ENCODE measurements at regions not wholly inside any gene's neighbourhood (a gene's known extent, or its start where the extent isn't known, plus 50 kb on each side); places are given as distances from the start of the nearest gene placed in this dataset.

DNA sequence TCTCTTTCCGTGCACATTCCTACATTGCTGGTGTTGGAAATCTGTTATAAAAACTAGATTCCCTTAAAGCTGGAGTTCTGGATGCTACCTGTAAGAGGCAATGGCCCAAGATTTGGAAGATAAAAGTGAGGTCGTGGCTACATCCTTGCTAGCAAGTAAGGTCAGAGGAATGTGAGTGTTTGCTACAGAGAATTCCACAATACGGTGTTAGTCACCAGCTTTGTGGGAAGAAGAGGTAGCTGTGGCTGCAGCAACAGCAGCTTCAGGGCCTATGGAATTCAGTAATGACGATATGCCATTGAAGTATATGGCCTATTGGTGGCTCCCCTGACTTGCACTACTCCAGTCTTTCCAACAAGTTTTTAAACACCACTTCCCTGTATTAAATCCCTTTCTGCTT is 227.7 kb upstream of the TMEM260 start:
- peaks cover 0 to 14% (median 11%) of the 10 kb centered on the region in 8 donors for H3K9me3 ChIP-seq
- no peaks in the 10 kb centered on the region for H3K27me3 ChIP-seq (replicated peaks in 1 of 7)
- H3K4me3 ChIP-seq: no peak overlapping the region
- no peak overlapping the region for H3K27ac ChIP-seq
- intact Hi-C loops (cut with DNase I; ENCODE audit: low total_unique reads): no loop called here
- DNase-seq: no peak
- TF ChIP-seq, protein P1, sequence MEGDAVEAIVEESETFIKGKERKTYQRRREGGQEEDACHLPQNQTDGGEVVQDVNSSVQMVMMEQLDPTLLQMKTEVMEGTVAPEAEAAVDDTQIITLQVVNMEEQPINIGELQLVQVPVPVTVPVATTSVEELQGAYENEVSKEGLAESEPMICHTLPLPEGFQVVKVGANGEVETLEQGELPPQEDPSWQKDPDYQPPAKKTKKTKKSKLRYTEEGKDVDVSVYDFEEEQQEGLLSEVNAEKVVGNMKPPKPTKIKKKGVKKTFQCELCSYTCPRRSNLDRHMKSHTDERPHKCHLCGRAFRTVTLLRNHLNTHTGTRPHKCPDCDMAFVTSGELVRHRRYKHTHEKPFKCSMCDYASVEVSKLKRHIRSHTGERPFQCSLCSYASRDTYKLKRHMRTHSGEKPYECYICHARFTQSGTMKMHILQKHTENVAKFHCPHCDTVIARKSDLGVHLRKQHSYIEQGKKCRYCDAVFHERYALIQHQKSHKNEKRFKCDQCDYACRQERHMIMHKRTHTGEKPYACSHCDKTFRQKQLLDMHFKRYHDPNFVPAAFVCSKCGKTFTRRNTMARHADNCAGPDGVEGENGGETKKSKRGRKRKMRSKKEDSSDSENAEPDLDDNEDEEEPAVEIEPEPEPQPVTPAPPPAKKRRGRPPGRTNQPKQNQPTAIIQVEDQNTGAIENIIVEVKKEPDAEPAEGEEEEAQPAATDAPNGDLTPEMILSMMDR (IDR thresholded peaks at IDR 0.05 in 8 of 11, conservative IDR thresholded peaks at IDR 0.05 in 3 of 11): no peak
- TF ChIP-seq POLR2A (IDR thresholded peaks at IDR 0.05) (no peak), POLR2AphosphoS5 (IDR thresholded peaks at IDR 0.05) (no peak)
- no peaks in the 10 kb centered on the region for H3K36me3 ChIP-seq
- no peaks in the 10 kb centered on the region for H3K4me1 ChIP-seq
- WGBS, 5 donors: 88 to 94% (median 89%) methylated on average over 4 of the region's 4 CpGs

DNA sequence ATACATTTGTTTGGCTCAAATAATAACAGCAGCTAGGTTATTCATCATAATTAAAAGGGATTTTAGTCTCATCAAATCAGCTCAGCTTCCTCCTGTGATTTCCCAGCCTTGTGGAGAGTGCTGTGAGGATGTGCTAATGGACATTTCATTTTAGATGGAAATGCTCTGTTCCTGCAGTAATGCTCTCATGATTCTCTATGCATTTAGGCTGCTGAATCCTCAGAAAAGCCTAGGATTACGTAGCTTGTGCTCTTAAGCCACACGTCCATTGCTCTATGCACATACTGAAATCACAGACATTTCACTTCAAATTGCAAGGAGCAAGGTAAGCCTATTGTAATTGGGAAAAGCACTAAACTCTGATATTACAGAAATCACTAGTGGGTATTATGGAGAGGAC is 226.6 kb upstream of the TMEM260 start:
- WGBS, 5 donors: 77 to 90% (median 84%) methylated on average over 2 of the region's 2 CpGs
- intact Hi-C loops (cut with DNase I; ENCODE audit: low total_unique reads): no loop called here
- Histone ChIP-seq H3K27me3 (replicated peaks in 1 of 7) (no peaks in the 10 kb centered on the region), H3K36me3 (no peaks in the 10 kb centered on the region), H3K27ac (no peak overlapping the region), H3K4me1 (no peaks in the 10 kb centered on the region), H3K9me3 (peaks cover 0 to 14% (median 11%) of the 10 kb centered on the region in 8 donors), H3K4me3 (no peak overlapping the region)
- no peak for DNase-seq
- TF ChIP-seq POLR2A (IDR thresholded peaks at IDR 0.05) (no peak), POLR2AphosphoS5 (IDR thresholded peaks at IDR 0.05) (no peak)
- TF ChIP-seq, protein P1 (IDR thresholded peaks at IDR 0.05 in 8 of 11, conservative IDR thresholded peaks at IDR 0.05 in 3 of 11): no peak

DNA sequence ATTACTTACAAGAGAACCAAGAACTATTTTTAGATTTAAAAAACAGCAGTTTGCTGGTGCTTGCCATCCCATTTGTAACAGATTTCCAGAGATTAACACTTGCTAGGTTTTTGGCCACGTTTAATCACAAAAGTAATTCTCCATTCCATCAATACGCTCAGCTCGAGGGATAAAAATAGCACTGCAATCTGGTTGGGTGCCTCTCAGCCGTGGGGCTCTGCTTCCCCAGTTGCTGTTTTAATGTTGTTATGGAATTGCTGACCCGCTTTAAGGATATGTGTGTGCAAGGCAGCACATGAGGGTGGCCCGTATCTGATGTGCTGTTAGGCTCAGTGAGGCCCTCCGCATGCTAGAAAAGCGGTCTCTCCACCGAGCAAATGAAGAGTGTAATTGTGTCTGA is 222.2 kb upstream of the TMEM260 start:
- Histone ChIP-seq H3K4me3 (no peak overlapping the region), H3K4me1 (no peaks in the 10 kb centered on the region), H3K9me3 (no peaks in the 10 kb centered on the region), H3K27me3 (replicated peaks in 1 of 7) (no peaks in the 10 kb centered on the region), H3K36me3 (no peaks in the 10 kb centered on the region), H3K27ac (no peak overlapping the region)
- no peak for DNase-seq
- 68 to 83% (median 80%) methylated on average over 9 of the region's 9 CpGs for WGBS, 5 donors
- intact Hi-C loops (cut with DNase I; ENCODE audit: low total_unique reads): no loop called here
- TF ChIP-seq, protein P1 (IDR thresholded peaks at IDR 0.05 in 8 of 11, conservative IDR thresholded peaks at IDR 0.05 in 3 of 11): no peak
- no peak for TF ChIP-seq POLR2AphosphoS5 (IDR thresholded peaks at IDR 0.05)
- no peak for TF ChIP-seq POLR2A (IDR thresholded peaks at IDR 0.05)

DNA sequence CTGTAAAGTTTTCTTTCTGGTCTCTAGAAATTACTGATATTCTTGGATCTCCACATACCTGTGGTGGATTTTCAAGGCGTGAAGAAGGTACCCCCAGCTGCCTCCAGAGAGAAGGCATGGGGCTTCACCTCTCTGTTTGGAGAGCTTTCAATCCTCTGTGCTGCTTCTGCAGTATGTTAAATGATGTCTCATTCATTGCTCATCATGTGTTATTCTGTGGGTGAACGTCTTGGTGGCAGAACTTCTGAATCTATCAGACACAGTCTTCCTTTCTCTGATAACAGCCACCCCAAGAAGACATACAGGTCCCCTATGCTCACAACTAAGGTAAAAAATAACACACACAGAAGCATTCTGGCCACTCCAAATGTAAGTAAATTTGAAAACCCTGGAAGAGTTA is 221.3 kb upstream of the TMEM260 start:
- 58 to 72% (median 65%) methylated on average over 2 of the region's 2 CpGs for WGBS, 5 donors

More for the DNA sequence above, 221.3 kb upstream of the TMEM260 start:
- H3K9me3 ChIP-seq: no peaks in the 10 kb centered on the region
- no peak for DNase-seq
- no peak overlapping the region for H3K4me3 ChIP-seq
- no peak overlapping the region for H3K27ac ChIP-seq
- H3K36me3 ChIP-seq: no peaks in the 10 kb centered on the region
- no peak for TF ChIP-seq POLR2A (IDR thresholded peaks at IDR 0.05)
- TF ChIP-seq POLR2AphosphoS5 (IDR thresholded peaks at IDR 0.05): no peak
- TF ChIP-seq, protein P1 (IDR thresholded peaks at IDR 0.05 in 8 of 11, conservative IDR thresholded peaks at IDR 0.05 in 3 of 11): no peak
- H3K4me1 ChIP-seq: no peaks in the 10 kb centered on the region
- no peaks in the 10 kb centered on the region for H3K27me3 ChIP-seq (replicated peaks in 1 of 7)
- intact Hi-C loops (cut with DNase I; ENCODE audit: low total_unique reads): no loop called here

All from spleen (tissue), 11 donors.